Stimulated activated CD4-positive, alpha-beta T cell treated with anti-CD3 and anti-CD28 coated beads, Interleukin-1b, Interleukin-23, amount 100 ng/mL, for 24 hours (primary cell): ENCODE measurements at regions not wholly inside any gene's neighbourhood (a gene's known extent, or its start where the extent isn't known, plus 50 kb on each side); places are given as distances from the start of the nearest gene placed in this dataset.

Source experiments
- DNase-seq, 4 experiments: peaks; one replicate each; pipeline ENCODE4 v3.0.0-alpha.2; 2020; ENCODE audit warnings: low read depth in 4 of 4, low spot score in 1 of 4

GRCh38 chr13:80237646-80238045 is 103.3 kb downstream of the SPRY2 start:
- no peak for DNase-seq

- DNase-seq: no peak
Observed at GRCh38 chr13:80235967-80236302, 105.0 kb downstream of the SPRY2 start.

- no peak for DNase-seq
Observed at GRCh38 chr13:80235166-80235966, 105.6 kb downstream of the SPRY2 start.

GRCh38 chr13:80227645-80228044 is 113.3 kb downstream of the SPRY2 start:
- no peak for DNase-seq

- DNase-seq: no peak
Observed at GRCh38 chr13:80226645-80227044, 114.3 kb downstream of the SPRY2 start.

GRCh38 chr13:80224468-80224867 is 116.5 kb downstream of the SPRY2 start:
- DNase-seq: no peak

- DNase-seq: no peak
Observed at GRCh38 chr13:80217614-80218456, 123.1 kb downstream of the SPRY2 start.

GRCh38 chr13:80215368-80215767 is 125.6 kb downstream of the SPRY2 start:
- DNase-seq: no peak

GRCh38 chr13:80214521-80214991 is 126.4 kb downstream of the SPRY2 start:
- no peak for DNase-seq

- DNase-seq: no peak
Observed at GRCh38 chr13:80214050-80214449, 126.9 kb downstream of the SPRY2 start.

GRCh38 chr13:80213201-80213600 is 127.7 kb downstream of the SPRY2 start:
- no peak for DNase-seq

GRCh38 chr13:80211566-80211965 is 129.4 kb downstream of the SPRY2 start:
- DNase-seq: no peak

GRCh38 chr13:80204642-80205041 is 136.3 kb downstream of the SPRY2 start:
- DNase-seq: no peak

- no peak for DNase-seq
Observed at GRCh38 chr13:80203496-80203895, 137.4 kb downstream of the SPRY2 start.

GRCh38 chr13:80201694-80202468 is 139.0 kb downstream of the SPRY2 start:
- DNase-seq: no peak

- DNase-seq: no peak
Observed at GRCh38 chr13:80199585-80200292, 141.2 kb downstream of the SPRY2 start.

- no peak for DNase-seq
Observed at GRCh38 chr13:80199067-80199466, 141.9 kb downstream of the SPRY2 start.

- no peak for DNase-seq
Observed at GRCh38 chr13:80196756-80197155, 144.2 kb downstream of the SPRY2 start.

GRCh38 chr13:80195649-80196048 is 145.3 kb downstream of the SPRY2 start:
- no peak for DNase-seq

- no peak for DNase-seq
Observed at GRCh38 chr13:80189889-80190597, 150.9 kb downstream of the SPRY2 start.
